OCI-LY1 (cell line): ENCODE measurements at regions not wholly inside any gene's neighbourhood (a gene's known extent, or its start where the extent isn't known, plus 50 kb on each side); places are given as distances from the start of the nearest gene placed in this dataset.

Experiments used
- CTCF ChIP-seq: fragments of 200-600 bp; sonication (generic), shearing (Covaris generic); IDR thresholded peaks from 2 replicates; pipeline ENCODE4 v1.5.1; 2017; ENCODE audit warnings: mild to moderate bottlenecking, antibody characterized with exemption, low read length, moderate library complexity, mixed read lengths
- EZH2 ChIP-seq: fragments of 200-600 bp; sonication (generic), shearing (Covaris generic); IDR thresholded peaks from 2 replicates; pipeline ENCODE4 v1.8.0; 2017; ENCODE audit warnings: borderline replicate concordance, mixed run types, mild to moderate bottlenecking, antibody characterized with exemption, low read length, moderate library complexity, mixed read lengths

- TF ChIP-seq CTCF (no peak), EZH2 (no peak)
Observed at GRCh38 chr1:209107535-209107934, 476.0 kb upstream of the CAMK1G start.
